SU-DHL-6 (cell line): ENCODE measurements at regions not wholly inside any gene's neighbourhood (a gene's known extent, or its start where the extent isn't known, plus 50 kb on each side); places are given as distances from the start of the nearest gene placed in this dataset.

Experiments
- CTCF ChIP-seq: fragments of 200-600 bp; sonication (generic); IDR thresholded peaks from one replicate; pipeline ENCODE4 v1.5.1; 2017; ENCODE audit warnings: antibody characterized with exemption, mild to moderate bottlenecking, low read length, moderate library complexity; ENCODE audit not compliant: insufficient read depth, poor library complexity, severe bottlenecking
- EZH2phosphoT487 ChIP-seq: fragments of 200-600 bp; sonication (generic), shearing (Covaris generic); conservative IDR thresholded peaks from 2 replicates; pipeline ENCODE4 v1.6.1; 2018; ENCODE audit warnings: mild to moderate bottlenecking, antibody characterized with exemption, low read length, moderate library complexity, mixed read lengths

GRCh38 chr21:15999741-16000140 lies 270.0 kb downstream of the USP25 start:
- TF ChIP-seq CTCF: no peak
- TF ChIP-seq EZH2phosphoT487: no peak
